Mesothelial cell of epicardium (in vitro differentiated cells): ENCODE measurements at regions not wholly inside any gene's neighbourhood (a gene's known extent, or its start where the extent isn't known, plus 50 kb on each side); places are given as distances from the start of the nearest gene placed in this dataset.

Experiments
- DNase-seq, 2 experiments: peaks; one replicate each; pipeline ENCODE4 v3.0.0; 2021; ENCODE audit warnings: low spot score in 2 of 2; ENCODE audit not compliant: unreplicated experiment in 2 of 2
- H3K27ac Mint-ChIP-seq: 2 replicates; pipeline ENCODE4 v1.8.0; 2021; ENCODE audit warnings: mixed read lengths
- H3K27me3 Mint-ChIP-seq: 2 replicates; pipeline ENCODE4 v1.8.0; 2021; ENCODE audit warnings: low read depth, mixed read lengths
- H3K36me3 Mint-ChIP-seq: 2 replicates; pipeline ENCODE4 v1.8.0; 2021; ENCODE audit warnings: mixed read lengths
- H3K4me1 Mint-ChIP-seq: 2 replicates; pipeline ENCODE4 v1.8.0; 2021; ENCODE audit warnings: mixed read lengths
- H3K4me3 Mint-ChIP-seq: 2 replicates; pipeline ENCODE4 v1.8.0; 2021; ENCODE audit warnings: mild to moderate bottlenecking, moderate library complexity, mixed read lengths
- H3K9me3 Mint-ChIP-seq: 2 replicates; pipeline ENCODE4 v1.8.0; 2021; ENCODE audit warnings: mixed read lengths
- CTCF ChIP-seq: fragments of 200-600 bp; sonication (generic); IDR thresholded peaks from one replicate; pipeline ENCODE4 v1.5.0; 2021; ENCODE audit warnings: antibody characterized with exemption; ENCODE audit not compliant: unreplicated experiment

- Mint-ChIP-seq H3K4me3 (no peak overlapping the region), H3K4me1 (no peaks in the 10 kb centered on the region), H3K27ac (no peak overlapping the region), H3K27me3 (no peaks in the 10 kb centered on the region), H3K9me3 (no peaks in the 10 kb centered on the region), H3K36me3 (no peaks in the 10 kb centered on the region)
- no peak for TF ChIP-seq CTCF
- DNase-seq: no peak
These were observed 227.4 kb downstream of the ESM1 start for GRCh38 chr5:54758038-54758437.

- no peak for TF ChIP-seq CTCF
- Mint-ChIP-seq H3K27ac (no peak overlapping the region), H3K4me1 (no peaks in the 10 kb centered on the region), H3K4me3 (no peak overlapping the region), H3K9me3 (no peaks in the 10 kb centered on the region), H3K27me3 (no peaks in the 10 kb centered on the region), H3K36me3 (no peaks in the 10 kb centered on the region)
- DNase-seq: no peak
These were observed 227.9 kb downstream of the ESM1 start for GRCh38 chr5:54757541-54757940.

GRCh38 chr5:54756796-54757402 is 228.5 kb downstream of the ESM1 start:
- no peaks in the 10 kb centered on the region for H3K4me1 Mint-ChIP-seq
- H3K27ac Mint-ChIP-seq: no peak overlapping the region
- no peaks in the 10 kb centered on the region for H3K9me3 Mint-ChIP-seq
- no peak overlapping the region for H3K4me3 Mint-ChIP-seq
- H3K27me3 Mint-ChIP-seq: no peaks in the 10 kb centered on the region
- H3K36me3 Mint-ChIP-seq: no peaks in the 10 kb centered on the region
- no peak for DNase-seq
- no peak for TF ChIP-seq CTCF

GRCh38 chr5:54756301-54756700 is 229.1 kb downstream of the ESM1 start:
- no peaks in the 10 kb centered on the region for H3K27me3 Mint-ChIP-seq
- H3K36me3 Mint-ChIP-seq: no peaks in the 10 kb centered on the region
- H3K9me3 Mint-ChIP-seq: no peaks in the 10 kb centered on the region
- H3K27ac Mint-ChIP-seq: no peak overlapping the region
- no peak overlapping the region for H3K4me3 Mint-ChIP-seq
- no peak for TF ChIP-seq CTCF
- no peaks in the 10 kb centered on the region for H3K4me1 Mint-ChIP-seq
- no peak for DNase-seq

- H3K27ac Mint-ChIP-seq: no peak overlapping the region
- DNase-seq: no peak
- TF ChIP-seq CTCF: no peak
- H3K9me3 Mint-ChIP-seq: no peaks in the 10 kb centered on the region
- H3K27me3 Mint-ChIP-seq: no peaks in the 10 kb centered on the region
- no peaks in the 10 kb centered on the region for H3K36me3 Mint-ChIP-seq
- H3K4me3 Mint-ChIP-seq: no peak overlapping the region
- no peaks in the 10 kb centered on the region for H3K4me1 Mint-ChIP-seq
These were observed 230.5 kb downstream of the ESM1 start for GRCh38 chr5:54754878-54755277.

- no peaks in the 10 kb centered on the region for H3K9me3 Mint-ChIP-seq
- no peaks in the 10 kb centered on the region for H3K4me1 Mint-ChIP-seq
- H3K27ac Mint-ChIP-seq: no peak overlapping the region
- no peak overlapping the region for H3K4me3 Mint-ChIP-seq
- TF ChIP-seq CTCF: no peak
- no peak for DNase-seq
- H3K36me3 Mint-ChIP-seq: no peaks in the 10 kb centered on the region
- no peaks in the 10 kb centered on the region for H3K27me3 Mint-ChIP-seq
These were observed 231.0 kb downstream of the ESM1 start for GRCh38 chr5:54754420-54754819.
